ENCODE measurements at regions not wholly inside any gene's neighbourhood (a gene's known extent, or its start where the extent isn't known, plus 50 kb on each side); places are given as distances from the start of the nearest gene placed in this dataset.

GRCh38 chr2:23121968-23122648 is 262.9 kb upstream of the KLHL29 start:
- TF ChIP-seq CTCF (IDR thresholded peaks at IDR 0.05): no peak
- TF ChIP-seq EZH2 (IDR thresholded peaks at IDR 0.05): no peak
